HepG2 (cell line): ENCODE measurements at regions not wholly inside any gene's neighbourhood (a gene's known extent, or its start where the extent isn't known, plus 50 kb on each side); places are given as distances from the start of the nearest gene placed in this dataset.

Experiments used
- CTCF ChIP-seq: sonication (generic); formaldehyde crosslinking; IDR thresholded peaks from 2 replicates; pipeline ENCODE4 v1.5.0; 2020; ENCODE audit warnings: mild to moderate bottlenecking, missing genetic modification reagents, moderate library complexity
- KAT7 ChIP-seq: IDR thresholded peaks from 2 replicates; pipeline ENCODE4 v1.6.1; 2018; ENCODE audit warnings: borderline replicate concordance, missing compliant biosample characterization
- MAZ ChIP-seq, 2 experiments: sonication (generic) in 1 of 2; formaldehyde crosslinking in 1 of 2; IDR thresholded peaks; 2 replicates each; pipeline versions ENCODE4 v1.5.0 to v1.6.1; 2012 to 2020; ENCODE audit warnings: low read depth in 2 of 2, mild to moderate bottlenecking in 2 of 2, borderline replicate concordance in 1 of 2, improper control_type of control experiment in 1 of 2, low read length in 1 of 2, missing genetic modification reagents in 1 of 2, moderate library complexity in 1 of 2
- PRDM15 ChIP-seq: sonication (generic); formaldehyde crosslinking; IDR thresholded peaks from 2 replicates; pipeline ENCODE4 v1.4.0; 2020; ENCODE audit warnings: missing genetic modification reagents
- YY1 ChIP-seq: IDR thresholded peaks from 2 replicates; pipeline ENCODE4 v1.6.1; 2011; ENCODE audit warnings: low read length, low read depth, moderate library complexity, mild to moderate bottlenecking; ENCODE audit not compliant: insufficient read depth, insufficient replicate concordance
- ZFP91 ChIP-seq: sonication (generic); formaldehyde crosslinking; IDR thresholded peaks from 2 replicates; pipeline ENCODE4 v1.9.0; 2022; ENCODE audit warnings: missing genetic modification reagents, mild to moderate bottlenecking, borderline replicate concordance
- ZNF3 ChIP-seq: IDR thresholded peaks from 2 replicates; pipeline ENCODE4 v1.7.0; 2017; ENCODE audit warnings: inconsistent platforms
- ZNF430 ChIP-seq: sonication (generic); formaldehyde crosslinking; IDR thresholded peaks from 2 replicates; pipeline ENCODE4 v1.9.0; 2021; ENCODE audit warnings: mild to moderate bottlenecking, missing genetic modification reagents
- ZXDC ChIP-seq: sonication (generic); formaldehyde crosslinking; IDR thresholded peaks from 2 replicates; pipeline ENCODE4 v1.5.0; 2020; ENCODE audit warnings: mild to moderate bottlenecking, missing genetic modification reagents

- TF ChIP-seq KAT7 = no peak
- TF ChIP-seq ZNF3 (CRISPR knock-in tag) = no peak
- no peak for TF ChIP-seq ZFP91 (CRISPR knock-in tag)
- no peak for TF ChIP-seq YY1
- TF ChIP-seq ZNF430 = no peak
- TF ChIP-seq CTCF (CRISPR knock-in tag) = no peak
- TF ChIP-seq MAZ (IDR thresholded peaks at IDR 0.05; ENCODE audit: borderline replicate concordance, low read depth, low read length) = no peak
- TF ChIP-seq MAZ (CRISPR knock-in tag; IDR thresholded peaks at IDR 0.05; ENCODE audit: low read depth) = no peak
- no peak for TF ChIP-seq ZXDC
- no peak for TF ChIP-seq PRDM15 (CRISPR knock-in tag)
These were observed 63.2 kb upstream of the KLF6 start for GRCh38 chr10:3848005-3848774.
